ENCODE measurements at regions not wholly inside any gene's neighbourhood (a gene's known extent, or its start where the extent isn't known, plus 50 kb on each side); places are given as distances from the start of the nearest gene placed in this dataset.

GRCh38 chr10:131013281-131013912 lies 298.1 kb downstream of the TCERG1L start:
- no peak for DNase-seq

- DNase-seq = no peak
Measured at GRCh38 chr10:131014271-131014670, 297.2 kb downstream of the TCERG1L start.

GRCh38 chr10:131015271-131015670 lies 296.2 kb downstream of the TCERG1L start:
- no peak for DNase-seq

- DNase-seq = no peak
Measured at GRCh38 chr10:131016556-131016955, 295.0 kb downstream of the TCERG1L start.

- no peak for DNase-seq
Measured at GRCh38 chr10:131017566-131018285, 293.8 kb downstream of the TCERG1L start.

- DNase-seq = no peak
Measured at GRCh38 chr10:131018886-131019500, 292.5 kb downstream of the TCERG1L start.

GRCh38 chr10:131019696-131020095 lies 291.8 kb downstream of the TCERG1L start:
- DNase-seq = no peak

- DNase-seq = no peak
Measured at GRCh38 chr10:131020775-131021174, 290.7 kb downstream of the TCERG1L start.

- no peak for DNase-seq
Measured at GRCh38 chr10:131021246-131021895, 290.1 kb downstream of the TCERG1L start.

GRCh38 chr10:131021969-131022368 lies 289.6 kb downstream of the TCERG1L start:
- no peak for DNase-seq

- no peak for DNase-seq
Measured at GRCh38 chr10:131022369-131022768, 289.2 kb downstream of the TCERG1L start.

GRCh38 chr10:131022981-131023380 lies 288.5 kb downstream of the TCERG1L start:
- DNase-seq = no peak

- no peak for DNase-seq
Measured at GRCh38 chr10:131024259-131025131, 287.0 kb downstream of the TCERG1L start.

GRCh38 chr10:131025333-131025732 lies 286.2 kb downstream of the TCERG1L start:
- no peak for DNase-seq

GRCh38 chr10:131027256-131027655 lies 284.3 kb downstream of the TCERG1L start:
- no peak for DNase-seq

GRCh38 chr10:131031346-131031745 lies 280.2 kb downstream of the TCERG1L start:
- no peak for DNase-seq

GRCh38 chr10:131032329-131033165 lies 279.0 kb downstream of the TCERG1L start:
- no peak for DNase-seq

GRCh38 chr10:131033166-131034085 lies 278.1 kb downstream of the TCERG1L start:
- no peak for DNase-seq

- DNase-seq = no peak
Measured at GRCh38 chr10:131034451-131034850, 277.1 kb downstream of the TCERG1L start.

GRCh38 chr10:131035779-131036178 lies 275.7 kb downstream of the TCERG1L start:
- DNase-seq = no peak

GRCh38 chr10:131038056-131038455 lies 273.5 kb downstream of the TCERG1L start:
- no peak for DNase-seq
